ENCODE measurements at regions not wholly inside any gene's neighbourhood (a gene's known extent, or its start where the extent isn't known, plus 50 kb on each side); places are given as distances from the start of the nearest gene placed in this dataset.

- TF ChIP-seq POLR2A (IDR thresholded peaks at IDR 0.05; ENCODE audit: low read length) (no peak), GATA1 (IDR thresholded peaks at IDR 0.05; ENCODE audit: low read depth, low read length) (no peak)
Measured at GRCh38 chr1:56199956-56200355, 379.4 kb downstream of the PLPP3 start.

Data from erythroblast (primary cell).